A549 (cell line): ENCODE measurements at regions not wholly inside any gene's neighbourhood (a gene's known extent, or its start where the extent isn't known, plus 50 kb on each side); places are given as distances from the start of the nearest gene placed in this dataset.
"Not testable (repeated sequence)": the region's sequence is repeated elsewhere in the genome, so short reads cannot be mapped to it uniquely, and the experiment has no call there.

ENCODE experiments used
- ATAC-seq, 2 experiments: fragments of 200-7000 bp in 1 of 2; fragments of >200 bp in 1 of 2; cut with Nextera tagmentation in 1 of 2; cut with Tn5 transposase in 1 of 2; 3 replicates each; pipeline versions ENCODE4 v1.8.0 to v1.9.1; 2018 to 2020; ENCODE audit warnings: mild to moderate bottlenecking in 1 of 2, moderate library complexity in 1 of 2
- CTCF ChIA-PET: fragments of 300-600 bp; sonication (Branson Sonifier 250); formaldehyde crosslinking; extraction: SDS; loops from one replicate; lab custom pipeline; 2021; ENCODE audit warnings: antibody characterized with exemption, inconsistent platforms; lab: Yijun Ruan, JAX
- POLR2A ChIA-PET: fragments of 350-600 bp; formaldehyde crosslinking; extraction: SDS; loops from one replicate; lab custom pipeline; 2021; ENCODE audit warnings: antibody characterized with exemption, inconsistent platforms; lab: Yijun Ruan, JAX
- DNase-seq, 2 experiments: peaks; one replicate each; pipeline versions ENCODE4 v3.0.0 to v3.0.0-alpha.2; 2011 to 2016; ENCODE audit warnings: low read depth in 1 of 2, low spot score in 1 of 2
- FAIRE-seq: peaks from 2 replicates; lab custom pipeline; 2011; peaks lifted over from hg19 to GRCh38; lab: Jason Lieb, UNC
- H3K27ac ChIP-seq, 2 experiments: fragments of >200 bp; sonication (Bioruptor Twin); formaldehyde crosslinking; 3 replicates each; pipeline ENCODE4 v1.5.1; 2016 to 2017
- H3K4me1 ChIP-seq: fragments of >200 bp; sonication (Bioruptor Twin); formaldehyde crosslinking; 3 replicates; pipeline ENCODE4 v1.6.1; 2016
- H3K4me2 ChIP-seq: fragments of >200 bp; sonication (Bioruptor Twin); formaldehyde crosslinking; 3 replicates; pipeline ENCODE4 v1.6.1; 2016
- H3K4me3 ChIP-seq: fragments of >200 bp; sonication (Bioruptor Twin); formaldehyde crosslinking; 3 replicates; pipeline ENCODE4 v1.5.1; 2016
- H3K9me3 ChIP-seq: fragments of >200 bp; sonication (Bioruptor Twin); formaldehyde crosslinking; 3 replicates; pipeline ENCODE4 v1.6.1; 2016
- ATOH8 ChIP-seq: fragments of 250-450 bp; sonication (Bioruptor Pico); IDR thresholded peaks from 2 replicates; pipeline ENCODE4 v1.5.0; 2020; ENCODE audit warnings: low read depth, mild to moderate bottlenecking, moderate library complexity
- BHLHE40 ChIP-seq: IDR thresholded peaks from 2 replicates; pipeline ENCODE4 v1.6.1; 2012; ENCODE audit warnings: low read depth, low read length, inconsistent platforms
- CBX2 ChIP-seq: fragments of 200-600 bp; sonication (generic); IDR thresholded peaks from 2 replicates; pipeline ENCODE4 v1.6.1; 2016; ENCODE audit warnings: low read depth, mild to moderate bottlenecking, borderline replicate concordance
- CTCF ChIP-seq: fragments of >200 bp; sonication (Bioruptor Twin); formaldehyde crosslinking; IDR thresholded peaks from 3 replicates; pipeline ENCODE4 v1.5.1; 2016
- E2F6 ChIP-seq: IDR thresholded peaks from 2 replicates; pipeline ENCODE4 v1.6.1; 2012; ENCODE audit warnings: low read depth, borderline replicate concordance
- HOXB13 ChIP-seq: fragments of 250-450 bp; sonication (Bioruptor Pico); IDR thresholded peaks from 2 replicates; pipeline ENCODE4 v1.5.0; 2020; ENCODE audit warnings: low read depth, mild to moderate bottlenecking, moderate library complexity
- MAZ ChIP-seq: fragments of 150-350 bp; IDR thresholded peaks from 2 replicates; pipeline ENCODE4 v1.6.1; 2014; ENCODE audit warnings: antibody characterized with exemption, low read depth, low read length, borderline replicate concordance
- MYC ChIP-seq: IDR thresholded peaks from 2 replicates; pipeline ENCODE4 v1.6.1; 2012; ENCODE audit warnings: mild to moderate bottlenecking, inconsistent platforms, low read length, improper control_type of control experiment, borderline replicate concordance
- PBX3 ChIP-seq: IDR thresholded peaks from 2 replicates; pipeline ENCODE4 v1.6.1; 2012
- POLR2A ChIP-seq: IDR thresholded peaks from 2 replicates; pipeline ENCODE4 v1.6.1; 2012; ENCODE audit warnings: mild to moderate bottlenecking, low read length
- RAD21 ChIP-seq, 2 experiments: fragments of >200 bp in 1 of 2; sonication (Bioruptor Twin) in 1 of 2; formaldehyde crosslinking in 1 of 2; IDR thresholded peaks in 1 of 2; conservative IDR thresholded peaks in 1 of 2; 2 replicates in 1 of 2; 3 replicates in 1 of 2; pipeline ENCODE4 v1.6.1; 2012 to 2018; ENCODE audit warnings: inconsistent platforms in 1 of 2
- RFX5 ChIP-seq: fragments of 450-650 bp; IDR thresholded peaks from 2 replicates; pipeline ENCODE4 v1.7.1; 2014; ENCODE audit warnings: antibody characterized with exemption, mild to moderate bottlenecking, moderate library complexity
- RNF2 ChIP-seq: fragments of 200-600 bp; sonication (generic); IDR thresholded peaks from 2 replicates; pipeline ENCODE4 v1.6.1; 2016; ENCODE audit warnings: low read depth, mild to moderate bottlenecking, antibody characterized with exemption, moderate library complexity, borderline replicate concordance
- ZNF302 ChIP-seq: fragments of 250-450 bp; sonication (Bioruptor Pico); IDR thresholded peaks from 2 replicates; pipeline ENCODE4 v1.9.0; 2021; ENCODE audit warnings: inconsistent platforms, mild to moderate bottlenecking, moderate library complexity
- ZSCAN20 ChIP-seq: fragments of 250-450 bp; sonication (Bioruptor Pico); IDR thresholded peaks from 2 replicates; pipeline ENCODE4 v1.8.0; 2022; ENCODE audit warnings: mild to moderate bottlenecking, moderate library complexity
- WGBS: methylation state at CpG from one replicate; pipeline ENCODE4 v1.1.6; 2017; ENCODE audit errors: missing lambda C conversion rate; 5-methylcytosine and 5-hydroxymethylcytosine counted together

GRCh38 chr22:27318516-27318915, 483.0 kb downstream of the MN1 start:
- no peak overlapping the region for H3K4me2 ChIP-seq
- ChIA-PET POLR2A (no interaction called here), CTCF (no interaction called here)
- DNase-seq: no peak
- H3K4me3 ChIP-seq: no peak overlapping the region
- 0 out of 3 replicates have a peak, but pooled peaks cover 3% of the 10 kb centered on the region for H3K9me3 ChIP-seq
- no peak overlapping the region for H3K27ac ChIP-seq
- WGBS: 57% methylated on average over 3 of the region's 3 CpGs
- TF ChIP-seq RAD21 (conservative IDR thresholded peaks at IDR 0.05 in 1 of 2, IDR thresholded peaks at IDR 0.05 in 1 of 2): no peak
- TF ChIP-seq E2F6: no peak
- no peak for TF ChIP-seq MYC
- TF ChIP-seq CBX2: no peak
- no peak for TF ChIP-seq HOXB13 (CRISPR knock-in tag)
- TF ChIP-seq ATOH8 (CRISPR knock-in tag): no peak
- TF ChIP-seq POLR2A: no peak
- no peak for FAIRE-seq
- no peaks in the 10 kb centered on the region for H3K4me1 ChIP-seq
- ATAC-seq: no peak

- WGBS: 80% methylated on average over 4 of the region's 15 CpGs
- ATAC-seq (no peak), DNase-seq (no peak), FAIRE-seq (no peak)
- TF ChIP-seq MAZ (no peak), RFX5 (no peak), ZSCAN20 (CRISPR knock-in tag) (no peak), CTCF (no peak), RNF2 (no peak), HOXB13 (CRISPR knock-in tag) (no peak)
- ChIA-PET POLR2A (no interaction called here), CTCF (interaction anchor here (0.9 kb wide), 1 partner anchor 8 kb away, joined by 3 read pairs; no protein-coding TSS in a partner anchor)
- Histone ChIP-seq H3K4me3 (no peak overlapping the region), H3K4me2 (no peak overlapping the region), H3K27ac (no peak overlapping the region), H3K9me3 (0 out of 3 replicates have a peak, but pooled peaks cover 3% of the 10 kb centered on the region), H3K4me1 (no peaks in the 10 kb centered on the region)
Measured at GRCh38 chr22:27323661-27324060, 477.9 kb downstream of the MN1 start.

- DNase-seq, H3K9me3 ChIP-seq, H3K4me3 ChIP-seq, H3K4me2 ChIP-seq, H3K27ac ChIP-seq, ATAC-seq, FAIRE-seq, POLR2A ChIA-PET, H3K4me1 ChIP-seq, CTCF ChIA-PET: not testable (repeated sequence)
- 63% methylated on average over 1 of the region's 1 CpG for WGBS
Measured at GRCh38 chr22:27324908-27325307, 476.6 kb downstream of the MN1 start.

GRCh38 chr22:27327497-27327896, 474.1 kb downstream of the MN1 start:
- Histone ChIP-seq H3K27ac (peak overlapping the region in 1 of 2 experiments; percentile 64; a peak in 2 of 6 replicates), H3K4me3 (no peak overlapping the region), H3K4me1 (peaks cover 13% of the 10 kb centered on the region), H3K9me3 (no peaks in the 10 kb centered on the region), H3K4me2 (no peak overlapping the region)
- WGBS: 83% methylated on average over 4 of the region's 4 CpGs
- ChIA-PET CTCF (interaction anchor here (1.0 kb wide), 1 partner anchor 36 kb away, joined by 4 read pairs; no protein-coding TSS in a partner anchor), POLR2A (no interaction called here)
- TF ChIP-seq PBX3 (no peak), ZNF302 (CRISPR knock-in tag) (no peak), RAD21 (conservative IDR thresholded peaks at IDR 0.05 in 1 of 2, IDR thresholded peaks at IDR 0.05 in 1 of 2) (no peak), BHLHE40 (no peak), CBX2 (no peak)
- DNase-seq (no peak), ATAC-seq (no peak), FAIRE-seq (no peak)
